PC-3 (cell line): ENCODE measurements at regions not wholly inside any gene's neighbourhood (a gene's known extent, or its start where the extent isn't known, plus 50 kb on each side); places are given as distances from the start of the nearest gene placed in this dataset.

ENCODE experiments used
- ATAC-seq: fragments of 200-7000 bp; cut with Tn5 transposase; 2 replicates; pipeline ENCODE4 v1.9.1; 2020; ENCODE audit warnings: mild to moderate bottlenecking, moderate library complexity
- BruUV-seq: library from RNA; stranded (reverse); fragments of 400-500 nt; replicated peaks from 2 replicates; lab custom pipeline; 2021; lab: Mats Ljungman, UMichigan
- CTCF ChIA-PET: fragments of 300-600 bp; sonication (Branson Sonifier 250); formaldehyde crosslinking; loops from one replicate; lab custom pipeline; 2022; ENCODE audit warnings: antibody characterized with exemption; lab: Charles Lee
- POLR2A ChIA-PET: fragments of 300-600 bp; sonication (Branson Sonifier 250); formaldehyde crosslinking; loops from one replicate; lab custom pipeline; 2022; ENCODE audit warnings: antibody characterized with exemption; ENCODE audit not compliant: unreplicated experiment; lab: Charles Lee
- DNase-seq: peaks from one replicate; pipeline ENCODE4 v3.0.0-alpha.2; 2015
- H2AFZ ChIP-seq: fragments of 300-600 bp; sonication (generic); 2 replicates; pipeline ENCODE4 v1.6.0; 2016; ENCODE audit warnings: antibody characterized with exemption, low read length
- H3F3A ChIP-seq: fragments of 300-600 bp; sonication (generic); one replicate; pipeline ENCODE4 v1.6.0; 2017; ENCODE audit warnings: antibody characterized with exemption, low read length, control low read depth, mild to moderate bottlenecking; ENCODE audit not compliant: unreplicated experiment
- H3K27ac ChIP-seq: fragments of 300-600 bp; sonication (generic); 2 replicates; pipeline ENCODE4 v1.5.1; 2016; ENCODE audit warnings: mild to moderate bottlenecking, low read length
- H3K27me3 ChIP-seq: fragments of 300-600 bp; sonication (generic); 2 replicates; pipeline ENCODE4 v1.6.1; 2016; ENCODE audit warnings: low read length, mixed read lengths
- H3K36me3 ChIP-seq: fragments of 300-600 bp; sonication (generic); 2 replicates; pipeline ENCODE4 v1.6.1; 2016; ENCODE audit warnings: low read depth, mixed run types, low read length, mixed read lengths
- H3K4me1 ChIP-seq: fragments of 300-600 bp; sonication (generic); 2 replicates; pipeline ENCODE4 v1.5.1; 2016; ENCODE audit warnings: low read length; ENCODE audit not compliant: insufficient read depth
- H3K4me2 ChIP-seq: fragments of 300-600 bp; sonication (generic); 2 replicates; pipeline ENCODE4 v1.6.0; 2016; ENCODE audit warnings: low read length
- H3K4me3 ChIP-seq: fragments of 300-600 bp; sonication (generic); 2 replicates; pipeline ENCODE4 v1.5.1; 2016; ENCODE audit warnings: mild to moderate bottlenecking, low read length, mixed read lengths
- H3K79me2 ChIP-seq: fragments of 300-600 bp; sonication (generic); 2 replicates; pipeline ENCODE4 v1.6.1; 2017; ENCODE audit warnings: low read length, mixed read lengths
- H3K9ac ChIP-seq: fragments of 300-600 bp; sonication (generic); 2 replicates; pipeline ENCODE4 v1.6.0; 2016; ENCODE audit warnings: mild to moderate bottlenecking, low read length
- H3K9me2 ChIP-seq: fragments of 300-600 bp; sonication (generic); replicated peaks from 2 replicates; pipeline ENCODE4 v1.6.1; 2016; ENCODE audit warnings: mixed run types, low read length, mixed read lengths
- H3K9me3 ChIP-seq: fragments of 300-600 bp; sonication (generic); 2 replicates; pipeline ENCODE4 v1.6.1; 2016; ENCODE audit warnings: low read length, mixed read lengths
- H4K20me1 ChIP-seq: fragments of 300-600 bp; sonication (generic); 2 replicates; pipeline ENCODE4 v1.6.1; 2016; ENCODE audit warnings: low read length, mixed read lengths
- CTCF ChIP-seq: fragments of 300-600 bp; sonication (generic); conservative IDR thresholded peaks from 2 replicates; pipeline ENCODE4 v1.5.1; 2017; ENCODE audit warnings: antibody characterized with exemption, low read depth, mild to moderate bottlenecking, low read length
- EZH2 ChIP-seq: fragments of 300-600 bp; sonication (generic); IDR thresholded peaks from one replicate; pipeline ENCODE4 v1.6.1; 2017; ENCODE audit warnings: antibody characterized with exemption, mild to moderate bottlenecking, low read length; ENCODE audit not compliant: unreplicated experiment
- EZH2phosphoT487 ChIP-seq: fragments of 300-600 bp; sonication (generic); IDR thresholded peaks from 2 replicates; pipeline ENCODE4 v1.6.1; 2018; ENCODE audit warnings: mild to moderate bottlenecking, antibody characterized with exemption, low read length, borderline replicate concordance
- intact Hi-C: fragments of 100-400 bp; cut with micrococcal nuclease; formaldehyde crosslinking; loops from 2 replicates; pipeline ENCODE4 v1.9.0; 2023

- TF ChIP-seq EZH2: no peak
- no peak for TF ChIP-seq EZH2phosphoT487
- peak; percentile 64 for TF ChIP-seq CTCF
- H3K4me1 ChIP-seq: no peaks in the 10 kb centered on the region
- intact Hi-C loops: loop anchor here (10.0 kb wide), 2 partner anchors 214 to 456 kb away; no protein-coding TSS in a partner anchor
These were observed 392.0 kb upstream of the RORA start for GRCh38 chr15:61621146-61621545.

GRCh38 chr15:61620151-61620550 is 391.0 kb upstream of the RORA start:
- no peaks in the 10 kb centered on the region for H3K36me3 ChIP-seq
- no peak overlapping the region for H2AFZ ChIP-seq
- CTCF ChIA-PET: no interaction called here
- no peak overlapping the region for H3K4me2 ChIP-seq
- intact Hi-C loops: loop anchor here (10.0 kb wide), 2 partner anchors 215 to 455 kb away; no protein-coding TSS in a partner anchor
- TF ChIP-seq EZH2 (no peak), EZH2phosphoT487 (no peak), CTCF (no peak)
- no peaks in the 10 kb centered on the region for H3K9me2 ChIP-seq
- H3K9ac ChIP-seq: no peak overlapping the region
- H3K9me3 ChIP-seq: no peaks in the 10 kb centered on the region
- no peaks in the 10 kb centered on the region for H3K4me1 ChIP-seq
- H3K27ac ChIP-seq: no peak overlapping the region
- H3K27me3 ChIP-seq: peaks cover 20% of the 10 kb centered on the region
- H3K4me3 ChIP-seq: no peak overlapping the region
- H3F3A ChIP-seq: no peaks in the 10 kb centered on the region
- H4K20me1 ChIP-seq: no peaks in the 10 kb centered on the region
- BruUV-seq: no TSS peak
- ATAC-seq (no peak), DNase-seq (no peak)
- no peaks in the 10 kb centered on the region for H3K79me2 ChIP-seq
- POLR2A ChIA-PET: no interaction called here

More at GRCh38 chr15:61621146-61621545, 392.0 kb upstream of the RORA start:
- H2AFZ ChIP-seq: no peak overlapping the region
- no peak overlapping the region for H3K27ac ChIP-seq
- ATAC-seq (no peak), DNase-seq (peak; percentile 43)
- H3K27me3 ChIP-seq: peaks cover 20% of the 10 kb centered on the region
- ChIA-PET CTCF (no interaction called here), POLR2A (no interaction called here)
- H3K9ac ChIP-seq: no peak overlapping the region
- no peaks in the 10 kb centered on the region for H3K36me3 ChIP-seq
- H3K9me3 ChIP-seq: no peaks in the 10 kb centered on the region
- no peaks in the 10 kb centered on the region for H3F3A ChIP-seq
- no peaks in the 10 kb centered on the region for H4K20me1 ChIP-seq
- BruUV-seq: no TSS peak
- H3K9me2 ChIP-seq: no peaks in the 10 kb centered on the region
- H3K4me3 ChIP-seq: no peak overlapping the region
- no peaks in the 10 kb centered on the region for H3K79me2 ChIP-seq
- no peak overlapping the region for H3K4me2 ChIP-seq

- Histone ChIP-seq H3K9me3 (no peaks in the 10 kb centered on the region), H2AFZ (no peak overlapping the region), H3K27me3 (no peaks in the 10 kb centered on the region; the same call in 1 of the 2 replicates), H3K27ac (no peak overlapping the region), H3K9me2 (no peaks in the 10 kb centered on the region), H3K79me2 (no peaks in the 10 kb centered on the region), H3K4me2 (no peak overlapping the region), H3K36me3 (no peaks in the 10 kb centered on the region), H3K4me1 (no peaks in the 10 kb centered on the region), H3F3A (no peaks in the 10 kb centered on the region), H4K20me1 (no peaks in the 10 kb centered on the region), H3K9ac (no peak overlapping the region), H3K4me3 (no peak overlapping the region)
- POLR2A ChIA-PET: no interaction called here
- CTCF ChIA-PET: no interaction called here
- intact Hi-C loops: no loop called here
- TF ChIP-seq CTCF (no peak), EZH2 (no peak), EZH2phosphoT487 (no peak)
- BruUV-seq: no TSS peak
- ATAC-seq (no peak), DNase-seq (no peak)
These were observed 384.6 kb upstream of the RORA start for GRCh38 chr15:61613729-61614128.
